ENCODE measurements at regions not wholly inside any gene's neighbourhood (a gene's known extent, or its start where the extent isn't known, plus 50 kb on each side); places are given as distances from the start of the nearest gene placed in this dataset.

DNA sequence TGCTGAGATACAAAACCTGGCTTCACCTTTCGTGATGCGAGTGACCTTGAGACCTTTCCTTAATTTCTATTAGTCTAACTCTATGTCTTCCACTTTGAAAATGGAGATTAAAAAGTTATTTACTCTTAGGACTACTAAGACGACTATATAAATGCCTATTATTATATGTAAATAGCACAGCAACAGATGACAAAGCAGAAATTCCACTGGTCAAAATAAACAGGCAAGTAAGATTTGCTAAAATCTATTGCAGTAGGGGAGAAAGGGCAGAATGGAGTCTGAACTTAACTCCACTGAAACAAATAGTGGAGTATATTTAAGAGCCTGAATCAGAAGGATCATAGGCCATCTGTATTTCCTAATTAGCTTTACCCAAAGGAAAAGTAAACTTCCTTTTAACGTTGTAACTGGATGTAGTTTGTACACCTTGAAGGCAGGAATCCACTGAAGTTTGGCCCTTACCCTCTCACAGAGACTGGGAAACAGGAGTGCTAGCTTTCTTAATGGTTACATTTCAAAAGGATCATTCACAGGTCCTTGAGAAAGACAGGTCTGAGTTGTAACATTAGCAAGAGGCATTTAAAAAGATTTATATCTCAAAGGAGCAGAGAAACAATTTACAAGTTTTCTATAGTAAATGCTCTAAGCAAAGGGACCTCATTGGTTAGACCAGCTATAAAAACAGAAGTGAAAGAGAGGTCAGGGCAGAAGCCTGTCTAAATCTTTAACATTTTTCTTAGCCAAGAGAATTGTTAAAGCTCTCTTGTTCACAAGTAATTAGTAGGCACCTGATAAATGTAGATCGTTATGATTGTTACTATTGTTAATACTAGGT lies 332.5 kb downstream of the ZWINT start:
- peak overlapping the region; percentile 83 for H2AFZ ChIP-seq (ENCODE audit: low read length)

More for the DNA sequence above, 332.5 kb downstream of the ZWINT start:
- no peak overlapping the region for H3K56ac ChIP-seq (replicated peaks; ENCODE audit: insufficient read length, low read depth, low read length)
- CTCF ChIA-PET (ENCODE audit: partially characterized antibody): no interaction called here
- H3K36me3 ChIP-seq (ENCODE audit: control insufficient read depth in 2 of 4, insufficient read depth in 4 of 4, low read length in 3 of 4): no peaks in the 10 kb centered on the region
- no peak overlapping the region for H3K27ac ChIP-seq (ENCODE audit: low read depth, low read length)
- no peaks in the 10 kb centered on the region for H3K9me3 ChIP-seq (ENCODE audit: insufficient read depth in 2 of 2, low read depth in 1 of 2, low read length in 1 of 2)
- WGBS, 2 experiments (ENCODE audit: extremely low coverage in 1 of 2, insufficient coverage in 1 of 2, insufficient read length in 1 of 2, insufficient replicate concordance in 2 of 2, low coverage in 1 of 2, low lambda C conversion rate in 2 of 2, missing lambda C conversion rate in 1 of 2): 53% methylated on average over 5 of the region's 5 CpGs; no CpG with 5 or more reads in 1 of the 2 experiments
- no peak overlapping the region for H2BK15ac ChIP-seq (ENCODE audit: low read length)
- no peak overlapping the region for H3K14ac ChIP-seq (ENCODE audit: insufficient read length)
- no peak overlapping the region for H4K5ac ChIP-seq (ENCODE audit: insufficient read length, low read depth, low read length)
- H2BK12ac ChIP-seq (ENCODE audit: low read depth, low read length): no peak overlapping the region
- peak; percentile 60 for TF ChIP-seq RFX5 (IDR thresholded peaks at IDR 0.05; ENCODE audit: borderline replicate concordance, low read depth, low read length)
- TF ChIP-seq ZNF274 (IDR thresholded peaks at IDR 0.05; ENCODE audit: borderline replicate concordance, extremely low read depth, low read length): no peak
- no peak overlapping the region for H3K4me3 ChIP-seq (ENCODE audit: extremely low read depth in 1 of 4, insufficient read depth in 2 of 4, low read depth in 3 of 4, low read length in 4 of 4)
- H2BK120ac ChIP-seq (replicated peaks; ENCODE audit: low read depth, low read length): no peak overlapping the region
- no peak overlapping the region for H3K4me2 ChIP-seq (ENCODE audit: insufficient read depth in 1 of 2, low read depth in 2 of 2, low read length in 2 of 2)
- POLR2A ChIA-PET (ENCODE audit: partially characterized antibody): no interaction called here
- no peak overlapping the region for H2BK20ac ChIP-seq (ENCODE audit: low read length)
- no peaks in the 10 kb centered on the region for H3K79me1 ChIP-seq (ENCODE audit: low read depth, low read length)
- H3K27me3 ChIP-seq (replicated peaks in 1 of 4; ENCODE audit: control insufficient read depth in 3 of 4, extremely low read depth in 1 of 4, insufficient read depth in 3 of 4, low read length in 3 of 4): no peaks in the 10 kb centered on the region
- no peak overlapping the region for H4K91ac ChIP-seq (replicated peaks; ENCODE audit: insufficient read length, low read length)
- no peaks in the 10 kb centered on the region for H3K23me2 ChIP-seq (ENCODE audit: low read depth, low read length)
- H2AK5ac ChIP-seq (ENCODE audit: low read depth, low read length): no peak overlapping the region
- H2BK5ac ChIP-seq (ENCODE audit: low read depth, low read length): no peak overlapping the region
- no peaks in the 10 kb centered on the region for H4K20me1 ChIP-seq (replicated peaks in 1 of 2; ENCODE audit: control insufficient read depth in 1 of 2, insufficient read depth in 2 of 2, low read length in 2 of 2)
- no peak overlapping the region for H3K4ac ChIP-seq (replicated peaks; ENCODE audit: insufficient read length, low read depth, low read length)
- FAIRE-seq (no peak), DNase-seq (ENCODE audit: low read depth in 1 of 2, low spot score in 2 of 2) (no peak)
- H3K9ac ChIP-seq (replicated peaks in 1 of 4; ENCODE audit: extremely low read depth in 1 of 4, low read depth in 3 of 4, low read length in 3 of 4): no peak overlapping the region
- no peak overlapping the region for H3K18ac ChIP-seq (ENCODE audit: extremely low read depth, low read length)
- no peak overlapping the region for H4K8ac ChIP-seq (ENCODE audit: extremely low read depth, insufficient read depth, low read length)
- H3K79me2 ChIP-seq (ENCODE audit: control insufficient read depth in 1 of 2, insufficient read depth in 2 of 2, low read length in 2 of 2): no peaks in the 10 kb centered on the region
- H3K4me1 ChIP-seq (replicated peaks in 1 of 4; ENCODE audit: control insufficient read depth in 3 of 4, insufficient read depth in 4 of 4, low read length in 3 of 4): no peaks in the 10 kb centered on the region
- no peak overlapping the region for H3K23ac ChIP-seq (ENCODE audit: insufficient read length)

Data from H1 (cell line).